HUES64 (cell line): ENCODE measurements at regions not wholly inside any gene's neighbourhood (a gene's known extent, or its start where the extent isn't known, plus 50 kb on each side); places are given as distances from the start of the nearest gene placed in this dataset.
"Not testable (repeated sequence)": the region's sequence is repeated elsewhere in the genome, so short reads cannot be mapped to it uniquely, and the experiment has no call there.

Source experiments
- H3K27ac ChIP-seq: 2 replicates; pipeline ENCODE4 v1.7.0; 2013; ENCODE audit warnings: low read depth, low read length, inconsistent platforms
- H3K27me3 ChIP-seq: 2 replicates; pipeline ENCODE4 v1.6.1; 2013; ENCODE audit warnings: mild to moderate bottlenecking, low read length; ENCODE audit not compliant: insufficient read depth
- H3K36me3 ChIP-seq: 2 replicates; pipeline ENCODE4 v1.6.1; 2013; ENCODE audit warnings: mild to moderate bottlenecking, low read length; ENCODE audit not compliant: insufficient read depth
- H3K4me1 ChIP-seq: 2 replicates; pipeline ENCODE4 v1.6.1; 2013; ENCODE audit warnings: mild to moderate bottlenecking, low read length, moderate library complexity; ENCODE audit not compliant: insufficient read depth
- H3K4me3 ChIP-seq: 2 replicates; pipeline ENCODE4 v1.5.1; 2013; ENCODE audit warnings: mild to moderate bottlenecking, low read length, moderate library complexity
- H3K9ac ChIP-seq: 2 replicates; pipeline ENCODE4 v1.6.1; 2013; ENCODE audit warnings: mild to moderate bottlenecking, low read depth, low read length
- H3K9me3 ChIP-seq: 2 replicates; pipeline ENCODE4 v1.6.1; 2013; ENCODE audit warnings: low read depth, low read length; ENCODE audit not compliant: insufficient read depth
- WGBS: fragments of 150-250, 120-280 bp; methylation state at CpG from one replicate; pipeline ENCODE4 v1.1.7; 2013; ENCODE audit warnings: missing lambda C conversion rate; 5-methylcytosine and 5-hydroxymethylcytosine counted together

DNA sequence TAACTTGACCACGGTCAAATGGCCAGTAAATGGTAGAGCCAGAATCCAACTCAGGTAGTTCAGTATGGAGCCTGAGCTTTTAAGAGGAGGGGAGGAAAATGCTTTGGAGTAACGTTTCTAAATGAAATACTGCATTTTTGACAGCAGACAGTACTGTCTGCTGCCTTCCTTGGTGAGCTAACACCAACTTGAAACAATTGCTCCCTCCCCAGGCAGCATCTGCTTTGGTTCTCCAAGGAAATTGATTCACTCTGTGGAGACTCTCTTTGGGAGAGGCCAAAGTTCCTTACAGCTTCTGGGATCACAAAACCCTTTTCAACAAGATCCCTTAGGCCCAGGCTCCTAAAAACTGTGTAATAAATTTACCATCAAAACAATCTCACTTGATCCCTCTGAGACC lies 75.2 kb upstream of the SSBP2 start:
- H3K4me1 ChIP-seq: no peaks in the 10 kb centered on the region
- no peaks in the 10 kb centered on the region for H3K36me3 ChIP-seq
- WGBS: 64% methylated on average over 2 of the region's 2 CpGs
- H3K4me3 ChIP-seq: no peak overlapping the region
- no peak overlapping the region for H3K27ac ChIP-seq
- H3K9me3 ChIP-seq: no peaks in the 10 kb centered on the region
- H3K27me3 ChIP-seq: no peaks in the 10 kb centered on the region
- H3K9ac ChIP-seq: no peak overlapping the region

DNA sequence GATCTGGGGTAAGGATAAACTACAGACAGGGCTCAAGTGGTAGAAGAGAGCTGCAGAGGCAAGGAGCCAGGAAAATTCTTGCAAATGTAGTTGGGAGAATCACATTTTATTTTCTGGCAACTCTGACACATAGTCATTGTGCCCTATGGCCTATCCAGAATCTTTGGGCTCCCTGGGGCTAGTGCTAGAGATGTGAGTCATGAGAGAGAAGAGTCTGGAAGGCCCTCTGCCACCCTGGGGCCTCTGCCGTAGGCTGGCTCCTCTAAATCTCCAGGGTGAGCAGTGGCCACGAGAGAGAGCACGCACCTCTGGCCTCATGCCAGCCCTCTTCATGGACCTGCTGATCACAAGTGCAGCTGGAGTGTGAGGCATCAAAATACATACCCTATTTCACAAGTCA lies 74.3 kb upstream of the SSBP2 start:
- no peak overlapping the region for H3K27ac ChIP-seq

DNA sequence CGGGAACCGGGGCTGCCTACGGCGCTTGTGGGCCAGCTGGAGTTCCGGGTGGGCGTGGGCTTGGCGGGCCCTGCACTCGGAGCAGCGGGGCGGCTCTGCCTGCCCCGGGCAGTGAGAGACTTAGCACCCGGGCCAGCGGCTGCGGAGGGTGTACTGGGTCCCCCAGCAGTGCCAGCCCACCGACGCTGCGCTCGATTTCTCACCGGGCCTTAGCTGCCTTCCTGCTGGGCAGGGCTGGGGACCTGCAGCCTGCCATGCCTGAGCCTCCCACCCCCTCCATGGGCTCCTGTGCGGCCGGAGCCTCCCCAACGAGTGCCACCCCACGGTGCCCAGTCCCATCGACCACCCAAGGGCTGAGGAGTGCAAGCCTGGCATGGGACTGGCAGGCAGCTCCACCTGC lies 72.8 kb upstream of the SSBP2 start:
- H3K36me3 ChIP-seq, H3K27me3 ChIP-seq, H3K4me3 ChIP-seq, H3K4me1 ChIP-seq, H3K27ac ChIP-seq, H3K9me3 ChIP-seq, H3K9ac ChIP-seq: not testable (repeated sequence)
- WGBS: 91% methylated on average over 24 of the region's 24 CpGs

More for the DNA sequence above, 74.3 kb upstream of the SSBP2 start:
- 89% methylated on average over 3 of the region's 3 CpGs for WGBS
- Histone ChIP-seq H3K27me3 (no peaks in the 10 kb centered on the region), H3K36me3 (no peaks in the 10 kb centered on the region), H3K9me3 (no peaks in the 10 kb centered on the region), H3K4me3 (no peak overlapping the region), H3K4me1 (no peaks in the 10 kb centered on the region), H3K9ac (no peak overlapping the region)

DNA sequence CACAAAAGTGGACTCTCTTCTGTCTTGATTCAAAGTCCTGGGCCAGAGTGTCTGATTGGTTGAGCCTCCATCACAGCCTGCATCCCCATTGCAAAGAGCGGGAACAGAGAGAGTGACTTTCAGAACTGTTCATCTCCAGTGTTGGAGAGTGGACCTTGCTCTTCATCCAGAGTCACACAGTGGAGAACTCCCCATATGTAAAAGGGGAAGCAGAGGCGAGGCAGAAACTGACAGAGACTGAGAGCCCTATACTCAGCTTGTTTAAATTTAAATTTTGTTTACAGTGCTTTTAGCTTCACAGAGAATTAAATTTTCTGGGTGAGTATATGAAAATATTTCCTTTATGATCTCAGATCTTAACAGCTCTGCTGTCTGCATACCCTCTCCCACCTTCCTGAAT lies 70.0 kb upstream of the SSBP2 start:
- no peak overlapping the region for H3K9ac ChIP-seq
- H3K27ac ChIP-seq: no peak overlapping the region
- H3K36me3 ChIP-seq: no peaks in the 10 kb centered on the region
- no peaks in the 10 kb centered on the region for H3K4me1 ChIP-seq
- no peaks in the 10 kb centered on the region for H3K9me3 ChIP-seq
- no peak overlapping the region for H3K4me3 ChIP-seq
- 94% methylated on average over 1 of the region's 2 CpGs for WGBS
- no peaks in the 10 kb centered on the region for H3K27me3 ChIP-seq

DNA sequence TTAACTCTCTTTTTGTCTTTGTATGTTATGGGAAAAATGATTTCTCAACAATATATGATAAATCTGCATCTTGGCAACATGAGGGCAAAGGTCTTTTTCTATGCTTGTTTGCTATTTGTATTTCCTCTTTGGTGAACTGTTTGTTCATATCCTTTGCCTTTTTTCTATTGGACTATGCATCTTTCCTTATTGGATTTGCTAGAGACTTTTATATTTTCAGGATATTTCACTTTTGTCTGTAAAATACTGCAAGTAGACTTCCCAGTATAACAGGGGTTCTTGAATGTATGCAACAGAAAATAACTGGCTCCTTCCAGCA lies 69.4 kb upstream of the SSBP2 start:
- Histone ChIP-seq H3K4me1 (no peaks in the 10 kb centered on the region), H3K4me3 (no peak overlapping the region), H3K9me3 (no peaks in the 10 kb centered on the region), H3K27me3 (no peaks in the 10 kb centered on the region), H3K36me3 (no peaks in the 10 kb centered on the region), H3K27ac (no peak overlapping the region), H3K9ac (no peak overlapping the region)

DNA sequence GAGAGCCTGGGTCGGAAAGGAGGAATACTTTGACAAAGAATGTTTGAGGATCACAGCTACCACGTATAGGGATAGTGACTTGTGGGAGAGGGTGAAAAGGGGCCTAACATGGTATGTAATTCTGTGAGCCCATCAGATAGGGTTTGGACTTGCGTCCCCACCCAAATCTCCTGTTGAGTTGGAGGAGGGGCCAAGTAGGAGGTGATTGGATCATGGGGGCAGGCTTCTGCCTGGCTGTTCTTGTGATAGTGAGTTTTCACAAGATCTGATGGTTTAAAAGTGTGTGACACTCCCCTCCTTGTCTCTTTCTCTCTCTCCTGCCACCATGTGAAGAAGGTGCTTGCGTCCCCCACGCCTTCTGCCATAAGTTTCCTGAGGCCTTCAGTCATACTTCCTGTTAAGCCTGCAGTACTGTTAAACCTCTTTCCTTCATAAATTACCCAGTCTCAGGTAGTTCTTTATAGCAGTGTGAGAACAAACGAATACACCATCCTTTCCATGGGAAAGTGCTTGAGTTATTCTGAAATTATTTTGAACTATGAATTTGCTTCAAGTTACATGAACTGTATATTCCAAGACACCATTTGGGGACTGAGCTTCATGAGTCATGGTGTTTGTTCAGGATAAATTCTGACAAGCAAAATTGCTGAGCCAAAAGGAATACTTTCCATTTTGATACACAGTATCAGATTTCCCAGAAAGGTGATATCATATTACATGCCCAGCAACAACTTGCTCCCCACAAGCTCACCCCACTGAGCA lies 68.8 kb upstream of the SSBP2 start:
- H3K27me3 ChIP-seq: no peaks in the 10 kb centered on the region
- WGBS: 86% methylated on average over 5 of the region's 6 CpGs
- H3K4me1 ChIP-seq: no peaks in the 10 kb centered on the region
- no peaks in the 10 kb centered on the region for H3K9me3 ChIP-seq
- H3K36me3 ChIP-seq: no peaks in the 10 kb centered on the region
- no peak overlapping the region for H3K27ac ChIP-seq
- no peak overlapping the region for H3K9ac ChIP-seq
- no peak overlapping the region for H3K4me3 ChIP-seq

DNA sequence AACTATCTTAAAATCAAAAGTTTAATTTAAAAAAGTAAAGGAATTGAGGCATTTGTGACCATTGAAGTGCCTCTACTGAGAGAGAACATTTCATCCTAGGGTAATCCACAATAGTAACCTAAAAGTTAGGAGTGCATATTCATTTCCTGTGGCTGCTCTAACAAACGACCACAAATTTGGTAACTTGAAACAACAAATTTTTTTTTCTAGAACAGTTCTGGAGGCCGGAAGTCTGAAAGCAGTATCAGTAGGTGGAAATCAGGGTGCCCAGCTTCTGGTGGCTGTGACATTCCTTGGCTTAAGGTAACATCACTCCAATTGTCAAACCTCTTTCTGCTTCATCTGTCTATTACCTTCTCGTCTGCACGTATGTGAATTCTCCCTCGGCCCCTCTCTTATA lies 67.1 kb upstream of the SSBP2 start:
- no peak overlapping the region for H3K27ac ChIP-seq
- H3K9me3 ChIP-seq: no peaks in the 10 kb centered on the region
- H3K4me1 ChIP-seq: no peaks in the 10 kb centered on the region
- H3K27me3 ChIP-seq: no peaks in the 10 kb centered on the region
- no peaks in the 10 kb centered on the region for H3K36me3 ChIP-seq
- WGBS: 92% methylated on average over 5 of the region's 5 CpGs
- H3K4me3 ChIP-seq: no peak overlapping the region
- no peak overlapping the region for H3K9ac ChIP-seq

DNA sequence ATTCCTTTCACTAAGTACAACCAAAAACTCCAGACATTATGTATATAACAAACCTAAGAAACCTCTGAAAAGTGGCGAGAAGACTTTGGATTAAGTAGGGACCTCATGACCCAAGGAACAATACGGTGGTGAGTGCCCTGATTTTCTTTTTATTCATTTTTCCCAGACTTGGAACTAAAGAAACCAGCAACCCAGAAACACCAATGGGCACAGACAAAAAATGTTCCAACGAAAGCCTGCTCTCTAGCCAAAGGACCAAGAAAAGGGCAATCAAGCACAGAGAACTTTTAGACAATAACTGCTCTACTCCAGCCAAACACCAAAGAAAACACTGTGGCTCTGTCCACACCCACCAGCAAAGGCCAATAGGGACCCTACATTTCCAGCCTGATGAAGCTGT lies 66.2 kb upstream of the SSBP2 start:
- H3K36me3 ChIP-seq: no peaks in the 10 kb centered on the region
- no peaks in the 10 kb centered on the region for H3K27me3 ChIP-seq
- WGBS: 95% methylated on average over 3 of the region's 3 CpGs
- H3K9me3 ChIP-seq: no peaks in the 10 kb centered on the region
- no peak overlapping the region for H3K4me3 ChIP-seq
- H3K4me1 ChIP-seq: no peaks in the 10 kb centered on the region
- no peak overlapping the region for H3K9ac ChIP-seq
- H3K27ac ChIP-seq: no peak overlapping the region

DNA sequence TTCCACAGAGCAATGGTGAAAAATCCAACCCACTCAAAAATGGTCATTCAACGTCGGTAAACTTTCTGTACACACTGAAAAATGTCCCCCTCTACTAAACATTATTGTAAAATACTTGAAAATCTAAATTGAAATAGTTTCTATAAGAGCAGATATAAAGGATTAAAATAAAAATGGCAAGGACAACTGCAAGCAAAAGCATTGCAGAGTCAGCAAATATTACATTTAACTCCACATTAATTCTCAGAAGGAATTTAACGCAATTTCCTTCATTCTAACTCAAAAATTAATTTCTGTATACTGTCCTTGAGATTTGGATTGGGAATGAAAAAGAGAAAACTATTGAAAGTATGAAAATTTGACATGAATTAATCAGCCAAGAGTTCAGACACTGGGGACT lies 64.4 kb upstream of the SSBP2 start:
- Histone ChIP-seq H3K36me3 (no peaks in the 10 kb centered on the region), H3K4me1 (no peaks in the 10 kb centered on the region), H3K9ac (no peak overlapping the region), H3K9me3 (no peaks in the 10 kb centered on the region), H3K27me3 (no peaks in the 10 kb centered on the region), H3K4me3 (no peak overlapping the region), H3K27ac (no peak overlapping the region)
- WGBS: 96% methylated on average over 3 of the region's 3 CpGs

DNA sequence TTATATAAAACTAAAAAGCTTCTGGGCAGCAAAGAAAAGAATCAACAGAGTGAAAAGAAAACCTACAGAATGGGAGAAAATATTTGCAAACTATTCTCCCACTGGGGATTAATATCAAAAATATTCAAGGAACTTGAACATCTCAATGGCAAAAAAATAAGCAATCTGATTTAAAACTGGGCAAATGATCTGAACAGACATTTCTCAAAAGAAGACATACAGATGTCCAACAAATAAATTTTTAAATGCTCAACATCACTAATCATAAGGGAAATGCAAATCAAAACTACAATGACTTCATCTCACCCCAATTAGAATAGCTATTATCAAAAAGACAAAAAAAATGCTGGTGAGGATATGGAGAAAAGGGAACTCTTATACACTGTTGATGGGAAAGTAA lies 57.2 kb upstream of the SSBP2 start:
- H3K27me3 ChIP-seq: no peaks in the 10 kb centered on the region
- H3K36me3 ChIP-seq: no peaks in the 10 kb centered on the region
- H3K9me3 ChIP-seq: peaks cover 8% of the 10 kb centered on the region; the same call in 1 of the 2 replicates
- no peak overlapping the region for H3K9ac ChIP-seq
- H3K4me3 ChIP-seq: no peak overlapping the region
- H3K4me1 ChIP-seq: no peaks in the 10 kb centered on the region
- no peak overlapping the region for H3K27ac ChIP-seq

DNA sequence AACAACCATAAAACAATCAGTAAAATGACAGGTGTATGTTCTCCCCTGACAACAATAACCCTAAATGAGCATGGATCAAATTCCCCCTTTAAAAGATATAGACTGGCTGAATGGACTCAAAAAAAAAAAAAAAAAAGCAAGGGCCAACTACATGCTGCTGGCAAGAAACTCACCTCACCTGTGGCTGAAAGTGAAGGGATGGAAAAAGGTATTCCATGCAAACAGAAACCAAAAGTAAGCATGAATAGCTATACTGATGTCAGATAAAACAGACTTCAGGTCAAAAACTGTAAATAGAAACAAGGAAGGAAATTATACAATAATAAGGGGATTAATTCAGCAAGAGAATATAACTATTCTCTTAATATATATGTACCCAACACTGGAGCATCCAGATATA lies 54.2 kb upstream of the SSBP2 start:
- H3K27ac ChIP-seq: no peak overlapping the region
- no peak overlapping the region for H3K4me3 ChIP-seq
- peaks cover 8% of the 10 kb centered on the region; the same call in 1 of the 2 replicates for H3K9me3 ChIP-seq
- H3K36me3 ChIP-seq: no peaks in the 10 kb centered on the region
- no peaks in the 10 kb centered on the region for H3K27me3 ChIP-seq
- H3K9ac ChIP-seq: no peak overlapping the region
- H3K4me1 ChIP-seq: no peaks in the 10 kb centered on the region

DNA sequence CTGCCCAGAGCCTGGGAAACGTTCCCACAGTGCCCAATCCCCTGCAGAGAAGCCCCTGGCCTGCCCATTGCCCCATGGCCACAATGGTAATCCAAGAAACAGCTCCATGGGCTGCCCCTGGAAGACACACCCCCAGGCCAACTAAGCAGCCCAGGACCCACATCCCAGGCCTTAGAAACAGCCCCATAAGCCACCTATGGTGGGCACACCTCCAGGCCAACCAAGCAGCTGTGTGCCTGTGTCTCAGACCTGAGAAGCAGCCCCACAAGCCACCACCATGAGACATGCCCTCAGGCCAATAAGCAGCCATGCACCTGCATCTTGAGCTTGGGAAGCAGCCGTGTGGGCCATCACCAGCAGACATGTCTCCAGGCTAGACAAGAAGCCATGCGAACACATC lies 52.9 kb upstream of the SSBP2 start:
- Histone ChIP-seq H3K27me3 (no peaks in the 10 kb centered on the region), H3K9ac (no peak overlapping the region), H3K4me1 (no peaks in the 10 kb centered on the region), H3K9me3 (peaks cover 8% of the 10 kb centered on the region; the same call in 1 of the 2 replicates), H3K4me3 (no peak overlapping the region), H3K36me3 (no peaks in the 10 kb centered on the region), H3K27ac (no peak overlapping the region)
- 86% methylated on average over 3 of the region's 3 CpGs for WGBS
